OCI-LY7 (cell line): ENCODE measurements at regions not wholly inside any gene's neighbourhood (a gene's known extent, or its start where the extent isn't known, plus 50 kb on each side); places are given as distances from the start of the nearest gene placed in this dataset.

Experiments
- BruUV-seq: library from RNA; stranded (reverse); fragments of 400-500 nt; replicated peaks from 2 replicates; lab custom pipeline; 2021; lab: Mats Ljungman, UMichigan
- CTCF ChIA-PET: fragments of 300-600 bp; sonication (Branson Sonifier 250); formaldehyde crosslinking; loops from one replicate; lab custom pipeline; 2022; ENCODE audit warnings: antibody characterized with exemption; ENCODE audit not compliant: unreplicated experiment; lab: Charles Lee
- POLR2A ChIA-PET: fragments of 300-600 bp; sonication (Branson Sonifier 250); formaldehyde crosslinking; loops from one replicate; lab custom pipeline; 2022; ENCODE audit warnings: antibody characterized with exemption; lab: Charles Lee
- DNase-seq: peaks from one replicate; pipeline ENCODE4 v3.0.0-alpha.2; 2015; ENCODE audit warnings: low spot score
- H2AFZ ChIP-seq: fragments of 200-600 bp; sonication (generic), shearing (Covaris generic); 2 replicates; pipeline ENCODE4 v1.6.1; 2014; ENCODE audit warnings: mild to moderate bottlenecking, antibody characterized with exemption, low read length, moderate library complexity
- H3K27ac ChIP-seq: fragments of 200-600 bp; sonication (generic); 2 replicates; pipeline ENCODE4 v1.5.1; 2014; ENCODE audit warnings: mixed run types, low read depth, mild to moderate bottlenecking, moderate library complexity, low read length, inconsistent platforms; ENCODE audit not compliant: poor library complexity, severe bottlenecking
- H3K36me3 ChIP-seq: fragments of 200-600 bp; sonication (generic); 2 replicates; pipeline ENCODE4 v1.6.1; 2014; ENCODE audit warnings: mild to moderate bottlenecking, antibody characterized with exemption, low read length, moderate library complexity, mixed read lengths; ENCODE audit not compliant: insufficient read depth
- H3K4me1 ChIP-seq: fragments of 200-600 bp; sonication (generic); 2 replicates; pipeline ENCODE4 v1.5.1; 2014; ENCODE audit warnings: mild to moderate bottlenecking, low read length; ENCODE audit not compliant: insufficient read depth, poor library complexity, severe bottlenecking
- H3K4me2 ChIP-seq: fragments of 200-600 bp; sonication (generic); 2 replicates; pipeline ENCODE4 v1.6.1; 2014; ENCODE audit warnings: mild to moderate bottlenecking, low read length
- H3K4me3 ChIP-seq: fragments of 200-600 bp; sonication (generic); 2 replicates; pipeline ENCODE4 v1.5.1; 2014; ENCODE audit warnings: mild to moderate bottlenecking, low read depth, low read length; ENCODE audit not compliant: poor library complexity, severe bottlenecking
- H3K79me2 ChIP-seq: fragments of 200-600 bp; sonication (generic); 2 replicates; pipeline ENCODE4 v1.6.1; 2016; ENCODE audit warnings: low read depth, mild to moderate bottlenecking, low read length, moderate library complexity, mixed read lengths; ENCODE audit not compliant: insufficient read depth
- H3K9me2 ChIP-seq: fragments of 200-600 bp; sonication (generic); 2 replicates; pipeline ENCODE4 v1.6.1; 2016; ENCODE audit warnings: mild to moderate bottlenecking, low read length, mixed read lengths; ENCODE audit not compliant: insufficient read depth
- H3K9me3 ChIP-seq: fragments of 200-600 bp; sonication (generic); 2 replicates; pipeline ENCODE4 v1.6.1; 2014; ENCODE audit warnings: mild to moderate bottlenecking, mixed run types, low read length, mixed read lengths
- H4K20me1 ChIP-seq: fragments of 200-600 bp; sonication (generic); 2 replicates; pipeline ENCODE4 v1.6.1; 2014; ENCODE audit warnings: mild to moderate bottlenecking, antibody characterized with exemption, low read length, moderate library complexity, mixed read lengths; ENCODE audit not compliant: insufficient read depth
- CTCF ChIP-seq: fragments of 200-600 bp; sonication (generic); conservative IDR thresholded peaks from 2 replicates; pipeline ENCODE4 v1.5.1; 2014; ENCODE audit warnings: mild to moderate bottlenecking, antibody characterized with exemption, low read length, moderate library complexity, mixed read lengths
- EZH2phosphoT487 ChIP-seq: fragments of 200-600 bp; sonication (generic); IDR thresholded peaks from 2 replicates; pipeline ENCODE4 v1.6.1; 2018; ENCODE audit warnings: low read depth, borderline replicate concordance, mild to moderate bottlenecking, mixed run types, antibody characterized with exemption, low read length, moderate library complexity, mixed read lengths
- intact Hi-C: fragments of 100-400 bp; cut with micrococcal nuclease; formaldehyde crosslinking; loops from one replicate; pipeline ENCODE4 v1.10.0; 2022; ENCODE audit not compliant: unreplicated experiment

- H3K9me3 ChIP-seq: no peaks in the 10 kb centered on the region
- H3K4me3 ChIP-seq: no peak overlapping the region
- H4K20me1 ChIP-seq: no peaks in the 10 kb centered on the region
- no peak for TF ChIP-seq EZH2phosphoT487
- TF ChIP-seq CTCF: no peak
- BruUV-seq: no TSS peak
- H3K4me1 ChIP-seq: no peaks in the 10 kb centered on the region
- ChIA-PET POLR2A (interaction anchor here (0.9 kb wide), 1 partner anchor 31 kb away, joined by 3 read pairs; no protein-coding TSS in a partner anchor), CTCF (no interaction called here)
- H3K4me2 ChIP-seq: no peak overlapping the region
- no peak overlapping the region for H3K27ac ChIP-seq
- H3K79me2 ChIP-seq: no peaks in the 10 kb centered on the region
- no peak overlapping the region for H2AFZ ChIP-seq
- intact Hi-C loops: no loop called here
- no peaks in the 10 kb centered on the region for H3K9me2 ChIP-seq
- DNase-seq: no peak
- H3K36me3 ChIP-seq: no peaks in the 10 kb centered on the region
Measured at GRCh38 chr3:34925851-34926250, 713.5 kb upstream of the ARPP21 start.

- ChIA-PET POLR2A (interaction anchor here (0.6 kb wide), 1 partner anchor 706 kb away, joined by 5 read pairs; no protein-coding TSS in a partner anchor), CTCF (no interaction called here)
- Histone ChIP-seq H3K9me3 (no peaks in the 10 kb centered on the region), H3K27ac (no peak overlapping the region), H4K20me1 (no peaks in the 10 kb centered on the region), H3K36me3 (no peaks in the 10 kb centered on the region), H3K4me1 (no peaks in the 10 kb centered on the region), H3K4me3 (no peak overlapping the region), H3K79me2 (no peaks in the 10 kb centered on the region), H3K9me2 (no peaks in the 10 kb centered on the region), H2AFZ (no peak overlapping the region), H3K4me2 (no peak overlapping the region)
- TF ChIP-seq EZH2phosphoT487 (no peak), CTCF (no peak)
- intact Hi-C loops: no loop called here
- BruUV-seq: no TSS peak
- DNase-seq: no peak
Measured at GRCh38 chr3:34929036-34929435, 710.3 kb upstream of the ARPP21 start.

GRCh38 chr3:34934660-34935059 is 704.7 kb upstream of the ARPP21 start:
- intact Hi-C loops: no loop called here
- Histone ChIP-seq H4K20me1 (no peaks in the 10 kb centered on the region), H3K79me2 (no peaks in the 10 kb centered on the region), H3K4me2 (no peak overlapping the region), H3K36me3 (no peaks in the 10 kb centered on the region), H2AFZ (no peak overlapping the region), H3K4me3 (no peak overlapping the region), H3K4me1 (no peaks in the 10 kb centered on the region), H3K9me2 (no peaks in the 10 kb centered on the region), H3K27ac (no peak overlapping the region), H3K9me3 (no peaks in the 10 kb centered on the region)
- ChIA-PET POLR2A (no interaction called here), CTCF (no interaction called here)
- no peak for DNase-seq
- TF ChIP-seq EZH2phosphoT487 (no peak), CTCF (no peak)
- no TSS peak for BruUV-seq
